Tibial nerve (tissue), 4 donors: ENCODE measurements at regions not wholly inside any gene's neighbourhood (a gene's known extent, or its start where the extent isn't known, plus 50 kb on each side); places are given as distances from the start of the nearest gene placed in this dataset.

Experiments
- DNase-seq, 2 donors: peaks; one replicate each; pipeline ENCODE4 v3.0.0-alpha.2; 2019; ENCODE audit warnings: low spot score in 2 of 2
- H3K27ac ChIP-seq, 4 donors: fragments of 200-600 bp; sonication (generic) in 3 of 4; one replicate each; pipeline ENCODE4 v1.5.1; 2017 to 2019; ENCODE audit warnings: mild to moderate bottlenecking in 1 of 4
- H3K27me3 ChIP-seq, 2 donors: fragments of 200-600 bp; sonication (generic) in 1 of 2; one replicate each; pipeline versions ENCODE4 v1.5.1 to v1.6.0; 2017 to 2019
- H3K36me3 ChIP-seq, 3 donors: fragments of 200-600 bp; sonication (generic); one replicate each; pipeline ENCODE4 v1.5.1; 2018 to 2019
- H3K4me1 ChIP-seq, 4 donors: fragments of 200-600 bp; sonication (generic) in 3 of 4; one replicate each; pipeline ENCODE4 v1.5.1; 2017 to 2019
- H3K4me3 ChIP-seq, 4 donors: fragments of 200-600 bp; sonication (generic) in 3 of 4; one replicate each; pipeline ENCODE4 v1.5.1; 2017 to 2019; ENCODE audit warnings: mild to moderate bottlenecking in 1 of 4, moderate library complexity in 1 of 4
- H3K9me3 ChIP-seq, 4 donors: fragments of 200-600 bp; sonication (generic) in 3 of 4; one replicate each; pipeline ENCODE4 v1.5.1; 2017 to 2019
- EP300 ChIP-seq, 2 donors: sonication (generic); formaldehyde crosslinking; IDR thresholded peaks; one replicate each; pipeline ENCODE4 v1.6.1; 2017; ENCODE audit warnings: antibody characterized with exemption in 2 of 2, mild to moderate bottlenecking in 1 of 2
- POLR2A ChIP-seq, 2 donors: fragments of 450-650 bp; IDR thresholded peaks; one replicate each; pipeline ENCODE4 v1.6.1; 2017; ENCODE audit warnings: antibody characterized with exemption in 2 of 2, mild to moderate bottlenecking in 2 of 2, moderate library complexity in 2 of 2
- WGBS, 2 donors: methylation state at CpG; one replicate each; pipeline ENCODE4 v1.1.5; 2018; 5-methylcytosine and 5-hydroxymethylcytosine counted together
- TF ChIP-seq, protein P1 (sequence below), 5 experiments: fragments of 200-600 bp in 3 of 5; fragments of 450-650 bp in 2 of 5; sonication (generic) in 3 of 5; IDR thresholded peaks; one replicate each; pipeline ENCODE4 v1.5.1; 2016 to 2019; ENCODE audit warnings: antibody characterized with exemption in 5 of 5, mild to moderate bottlenecking in 3 of 5, moderate library complexity in 2 of 5

DNA sequence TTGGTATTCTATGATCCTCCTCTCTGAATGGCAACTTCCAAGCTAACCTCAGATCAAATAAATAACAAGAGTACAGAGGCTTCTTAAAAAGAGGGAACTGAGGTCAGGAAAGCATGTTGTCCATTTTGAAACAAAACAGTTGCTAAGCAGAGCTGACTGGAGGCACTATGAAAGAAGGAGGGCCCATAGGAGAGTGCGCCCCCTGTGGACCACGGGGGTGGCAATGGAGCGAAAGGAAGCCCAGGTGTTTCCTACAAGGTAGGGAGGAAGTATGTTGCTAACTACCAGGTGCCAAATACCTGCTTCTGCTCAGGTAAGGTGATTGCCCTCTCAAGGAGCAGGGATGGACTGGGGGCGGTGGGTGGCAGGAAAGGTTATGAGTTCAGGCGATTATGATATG, 101.8 kb upstream of the MAST4 start:
- Histone ChIP-seq H3K36me3 (no peaks in the 10 kb centered on the region), H3K4me3 (no peak overlapping the region), H3K4me1 (no peaks in the 10 kb centered on the region), H3K27me3 (no peaks in the 10 kb centered on the region), H3K9me3 (peaks cover 0 to 8% (median 0%) of the 10 kb centered on the region in 4 donors), H3K27ac (no peak overlapping the region)
- TF ChIP-seq POLR2A (IDR thresholded peaks at IDR 0.05): no peak
- no peak for TF ChIP-seq EP300 (IDR thresholded peaks at IDR 0.05)
- TF ChIP-seq, protein P1, sequence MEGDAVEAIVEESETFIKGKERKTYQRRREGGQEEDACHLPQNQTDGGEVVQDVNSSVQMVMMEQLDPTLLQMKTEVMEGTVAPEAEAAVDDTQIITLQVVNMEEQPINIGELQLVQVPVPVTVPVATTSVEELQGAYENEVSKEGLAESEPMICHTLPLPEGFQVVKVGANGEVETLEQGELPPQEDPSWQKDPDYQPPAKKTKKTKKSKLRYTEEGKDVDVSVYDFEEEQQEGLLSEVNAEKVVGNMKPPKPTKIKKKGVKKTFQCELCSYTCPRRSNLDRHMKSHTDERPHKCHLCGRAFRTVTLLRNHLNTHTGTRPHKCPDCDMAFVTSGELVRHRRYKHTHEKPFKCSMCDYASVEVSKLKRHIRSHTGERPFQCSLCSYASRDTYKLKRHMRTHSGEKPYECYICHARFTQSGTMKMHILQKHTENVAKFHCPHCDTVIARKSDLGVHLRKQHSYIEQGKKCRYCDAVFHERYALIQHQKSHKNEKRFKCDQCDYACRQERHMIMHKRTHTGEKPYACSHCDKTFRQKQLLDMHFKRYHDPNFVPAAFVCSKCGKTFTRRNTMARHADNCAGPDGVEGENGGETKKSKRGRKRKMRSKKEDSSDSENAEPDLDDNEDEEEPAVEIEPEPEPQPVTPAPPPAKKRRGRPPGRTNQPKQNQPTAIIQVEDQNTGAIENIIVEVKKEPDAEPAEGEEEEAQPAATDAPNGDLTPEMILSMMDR (IDR thresholded peaks at IDR 0.05): no peak
- 66 to 72% methylated on average over 5 of the region's 5 CpGs for WGBS, 2 donors
- no peak for DNase-seq

DNA sequence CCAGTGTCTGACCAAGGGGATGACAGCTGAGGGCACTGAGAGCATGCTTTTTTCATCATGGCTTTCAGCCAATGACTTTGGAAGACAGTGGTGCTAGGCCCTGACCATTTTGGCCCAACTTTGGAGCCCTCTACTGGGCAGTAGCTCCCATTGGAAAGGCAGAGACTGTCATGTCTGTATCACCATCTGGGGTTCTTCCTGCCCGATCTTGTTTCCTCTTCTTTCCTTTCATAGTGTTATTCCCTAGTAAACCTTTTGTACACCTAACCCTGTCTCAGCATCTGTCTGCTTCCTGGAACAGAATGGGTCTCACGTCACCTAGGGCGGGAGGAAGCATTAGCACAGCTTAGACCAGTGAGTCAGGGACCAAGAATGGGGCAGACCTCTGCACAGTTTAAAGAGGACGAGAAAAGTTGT, 97.4 kb upstream of the MAST4 start:
- WGBS, 2 donors: 91 to 96% methylated on average over 4 of the region's 4 CpGs
- Histone ChIP-seq H3K4me1 (no peaks in the 10 kb centered on the region), H3K27ac (no peak overlapping the region), H3K4me3 (no peak overlapping the region), H3K36me3 (no peaks in the 10 kb centered on the region), H3K9me3 (peaks cover 0 to 4% (median 0%) of the 10 kb centered on the region in 4 donors), H3K27me3 (no peaks in the 10 kb centered on the region)
- TF ChIP-seq, protein P1 (IDR thresholded peaks at IDR 0.05): no peak
- TF ChIP-seq EP300 (IDR thresholded peaks at IDR 0.05): no peak
- TF ChIP-seq POLR2A (IDR thresholded peaks at IDR 0.05): no peak
- DNase-seq: no peak

DNA sequence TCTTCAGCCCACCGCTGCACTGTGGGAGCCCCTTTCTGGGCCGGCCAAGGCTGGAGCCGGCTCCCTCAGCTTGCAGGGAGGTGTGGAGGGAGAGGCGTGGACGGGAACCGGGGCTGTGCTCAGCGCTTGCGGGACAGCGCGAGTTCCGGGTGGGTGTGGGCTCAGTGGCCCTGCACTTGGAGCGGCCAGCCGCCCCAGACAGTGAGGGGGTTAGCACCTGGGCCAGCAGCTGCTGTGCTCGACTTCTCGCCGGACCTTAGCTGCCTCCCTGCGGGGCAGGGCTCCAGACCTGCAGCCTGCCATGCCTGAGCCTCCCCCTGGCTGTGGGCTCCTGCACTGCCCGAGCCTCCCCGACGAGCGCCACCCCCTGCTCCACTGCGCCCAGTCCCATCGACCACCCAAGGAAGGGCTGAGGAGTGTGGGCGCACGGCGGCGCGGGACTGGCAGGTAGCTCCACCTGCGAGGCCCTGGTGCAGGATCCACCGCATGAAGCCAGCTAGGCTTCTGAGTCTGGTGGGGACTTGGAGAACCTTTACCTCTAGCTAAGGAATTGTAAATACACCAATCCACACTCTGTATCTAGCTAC, 92.9 kb upstream of the MAST4 start:
- H3K9me3 ChIP-seq: peaks cover 0 to 4% (median 0%) of the 10 kb centered on the region in 4 donors
- no peak overlapping the region for H3K4me3 ChIP-seq
- DNase-seq: no peak
- no peaks in the 10 kb centered on the region for H3K36me3 ChIP-seq
- no peak overlapping the region for H3K27ac ChIP-seq
- no peak for TF ChIP-seq EP300 (IDR thresholded peaks at IDR 0.05)
- no peak for TF ChIP-seq POLR2A (IDR thresholded peaks at IDR 0.05)
- TF ChIP-seq, protein P1 (IDR thresholded peaks at IDR 0.05): no peak
- no peaks in the 10 kb centered on the region for H3K27me3 ChIP-seq
- H3K4me1 ChIP-seq: no peaks in the 10 kb centered on the region
- 94 to 99% methylated on average over 29 to 30 of the region's 30 CpGs for WGBS, 2 donors

DNA sequence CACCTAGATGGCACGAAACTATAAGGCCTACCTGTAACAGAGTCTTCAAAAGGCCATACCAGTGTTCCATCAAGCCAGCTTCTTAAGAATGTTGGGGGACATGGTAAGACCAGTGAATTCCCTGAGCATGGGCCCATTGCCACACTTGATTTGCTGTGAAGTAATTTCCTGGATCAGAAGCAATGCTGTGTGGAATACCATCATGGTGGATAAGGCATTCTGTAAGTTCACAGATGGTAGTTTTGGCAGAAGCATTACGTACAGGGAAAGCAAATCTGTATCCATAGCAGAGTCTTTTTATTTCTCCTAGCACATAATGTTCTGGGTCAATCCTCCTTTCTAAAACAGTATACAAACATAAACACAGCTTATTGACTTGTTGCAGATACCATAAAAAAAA, 89.1 kb upstream of the MAST4 start:
- no peaks in the 10 kb centered on the region for H3K4me1 ChIP-seq
- no peaks in the 10 kb centered on the region for H3K27me3 ChIP-seq
- no peak overlapping the region for H3K4me3 ChIP-seq
- no peaks in the 10 kb centered on the region for H3K36me3 ChIP-seq
- DNase-seq: no peak
- WGBS, 2 donors: 78 to 80% methylated on average over 2 of the region's 2 CpGs
- no peak overlapping the region for H3K27ac ChIP-seq
- peaks cover 0 to 4% (median 0%) of the 10 kb centered on the region in 4 donors for H3K9me3 ChIP-seq
- no peak for TF ChIP-seq POLR2A (IDR thresholded peaks at IDR 0.05)

DNA sequence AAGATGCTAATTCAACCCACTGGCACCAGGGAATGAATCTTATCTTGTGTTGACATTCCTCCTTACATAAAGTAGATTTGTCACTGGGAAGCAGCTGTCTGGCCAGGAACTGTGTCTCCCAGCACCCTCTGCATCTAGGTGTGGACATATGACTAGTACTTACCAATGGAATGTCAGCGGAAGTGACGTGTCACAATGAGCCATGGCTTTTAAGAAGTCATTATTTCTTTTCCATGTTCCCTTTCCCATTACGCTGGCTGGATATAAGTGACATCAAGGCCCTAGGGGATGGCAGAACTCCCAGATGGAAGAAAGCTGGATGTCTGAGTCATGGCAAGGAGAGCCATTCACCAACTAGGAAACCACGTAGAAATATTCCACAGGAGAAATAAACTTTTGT, 84.7 kb upstream of the MAST4 start:
- no peak overlapping the region for H3K4me3 ChIP-seq
- no peak for TF ChIP-seq EP300 (IDR thresholded peaks at IDR 0.05)
- TF ChIP-seq, protein P1 (IDR thresholded peaks at IDR 0.05): no peak
- TF ChIP-seq POLR2A (IDR thresholded peaks at IDR 0.05): no peak
- H3K9me3 ChIP-seq: no peaks in the 10 kb centered on the region
- H3K27ac ChIP-seq: no peak overlapping the region
- no peaks in the 10 kb centered on the region for H3K4me1 ChIP-seq
- H3K36me3 ChIP-seq: no peaks in the 10 kb centered on the region
- H3K27me3 ChIP-seq: no peaks in the 10 kb centered on the region
- no peak for DNase-seq
- WGBS, 2 donors: 88 to 89% methylated on average over 4 of the region's 4 CpGs

DNA sequence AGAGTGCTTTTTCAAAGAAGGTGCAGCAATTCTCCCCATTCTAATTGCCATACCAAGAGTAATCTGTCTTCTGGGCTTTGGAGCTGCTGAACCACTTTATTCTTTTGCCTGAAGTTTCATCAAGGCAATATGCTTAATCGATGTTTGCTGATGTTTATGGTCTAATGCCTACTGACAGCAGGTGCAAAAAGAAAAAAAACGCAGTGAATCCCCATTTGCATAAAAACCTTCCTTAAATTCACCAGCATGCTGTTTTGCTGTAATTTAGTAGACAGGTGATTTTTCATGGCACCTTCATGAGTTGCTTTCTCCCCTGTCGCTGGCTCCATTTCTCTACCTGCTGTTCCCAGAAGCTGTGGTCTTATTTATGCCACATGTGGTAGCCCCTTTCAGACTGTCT, 83.1 kb upstream of the MAST4 start:
- WGBS, 2 donors: 75 to 93% methylated on average over 3 of the region's 3 CpGs
- Histone ChIP-seq H3K27ac (no peak overlapping the region), H3K9me3 (no peaks in the 10 kb centered on the region), H3K27me3 (no peaks in the 10 kb centered on the region), H3K4me3 (no peak overlapping the region), H3K4me1 (no peaks in the 10 kb centered on the region), H3K36me3 (no peaks in the 10 kb centered on the region)
- no peak for TF ChIP-seq EP300 (IDR thresholded peaks at IDR 0.05)
- TF ChIP-seq, protein P1 (IDR thresholded peaks at IDR 0.05): no peak
- no peak for TF ChIP-seq POLR2A (IDR thresholded peaks at IDR 0.05)
- no peak for DNase-seq
